NOMO-1 treated with dmso at 0.1 percent for 144 hours (cell line): ENCODE measurements at regions not wholly inside any gene's neighbourhood (a gene's known extent, or its start where the extent isn't known, plus 50 kb on each side); places are given as distances from the start of the nearest gene placed in this dataset.
"Not testable (repeated sequence)": the region's sequence is repeated elsewhere in the genome, so short reads cannot be mapped to it uniquely, and the experiment has no call there.

ENCODE experiments used
- DNase-seq: peaks from one replicate; lab custom pipeline; 2025; ENCODE audit not compliant: unreplicated experiment; lab: John Stamatoyannopoulos, UW

GRCh38 chrX:1105031-1105430, 107.4 kb downstream of the CRLF2 start:
- DNase-seq, result not testable (repeated sequence)

DNA sequence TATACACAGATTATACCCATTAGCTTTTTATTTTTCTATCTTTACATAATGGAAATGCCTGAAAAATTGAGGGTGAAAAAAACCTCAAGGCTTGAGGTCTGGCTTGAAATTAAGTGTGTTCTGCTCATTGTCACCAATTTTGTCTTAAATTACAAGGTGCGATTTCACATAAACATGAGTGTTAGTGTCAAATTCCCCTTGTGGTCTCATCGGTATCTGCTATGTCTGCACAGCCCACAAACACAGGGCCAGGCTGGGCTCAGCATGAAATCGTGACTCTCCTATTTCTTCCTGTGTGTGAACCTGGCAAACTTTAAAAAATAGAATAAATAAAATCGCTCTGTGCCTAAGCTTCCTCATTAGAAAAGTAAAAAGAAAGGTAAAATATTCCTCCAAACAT, 109.1 kb downstream of the CRLF2 start:
- no peak for DNase-seq

- no peak for DNase-seq
Measured at GRCh38 chrX:1102786-1103185, 109.7 kb downstream of the CRLF2 start.

DNA sequence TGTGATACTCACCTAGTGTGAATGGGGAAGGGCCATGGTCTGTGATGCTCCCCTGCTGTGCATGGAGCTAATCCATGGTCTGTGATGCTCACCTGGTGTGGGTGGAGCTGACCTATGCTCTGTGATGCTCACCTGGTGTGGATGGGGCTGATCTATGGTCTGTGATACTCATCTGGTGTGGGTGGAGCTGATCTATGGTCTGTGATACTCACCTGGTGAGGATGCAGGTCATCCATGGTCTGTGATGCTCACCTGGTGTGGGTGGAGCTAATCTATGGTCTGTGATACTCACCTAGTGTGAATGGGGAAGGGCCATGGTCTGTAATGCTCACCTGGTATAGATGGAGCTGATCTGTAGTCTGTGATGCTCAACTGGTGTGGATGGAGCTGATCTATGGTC, 110.2 kb downstream of the CRLF2 start:
- DNase-seq, result not testable (repeated sequence)

DNA sequence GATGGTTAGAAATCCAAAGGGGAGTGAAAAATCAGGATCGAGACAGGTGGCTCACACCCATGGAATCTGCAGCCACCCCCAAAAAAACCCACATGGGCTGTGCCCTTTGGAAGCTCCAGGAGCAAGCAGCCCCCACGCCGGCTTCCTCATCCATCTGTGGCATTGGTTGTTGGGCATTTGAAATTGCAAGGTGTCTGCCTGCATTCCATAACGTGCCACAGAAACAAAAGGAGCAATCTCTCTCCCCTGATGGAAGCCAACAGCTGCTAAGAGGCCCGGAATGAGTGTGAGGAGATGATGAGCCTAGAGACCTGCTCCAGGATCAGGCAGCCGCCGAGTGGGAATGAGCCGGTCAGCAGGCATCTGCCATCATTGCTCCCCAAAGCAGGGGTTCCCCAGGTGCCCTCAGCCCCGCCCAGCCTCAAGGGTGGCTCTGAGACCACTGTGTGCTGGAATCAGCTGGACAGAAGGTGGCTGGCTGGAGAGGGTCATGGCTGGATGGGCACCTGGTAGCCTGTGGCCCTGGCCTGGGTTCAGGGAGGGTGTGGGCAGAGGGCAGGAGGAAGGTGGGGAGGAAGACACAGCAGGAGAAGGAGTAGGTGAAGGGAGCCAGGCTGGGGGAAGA, 113.2 kb downstream of the CRLF2 start:
- DNase-seq, result no peak

- DNase-seq, result no peak
Measured at GRCh38 chrX:1097328-1097727, 115.1 kb downstream of the CRLF2 start.

DNA sequence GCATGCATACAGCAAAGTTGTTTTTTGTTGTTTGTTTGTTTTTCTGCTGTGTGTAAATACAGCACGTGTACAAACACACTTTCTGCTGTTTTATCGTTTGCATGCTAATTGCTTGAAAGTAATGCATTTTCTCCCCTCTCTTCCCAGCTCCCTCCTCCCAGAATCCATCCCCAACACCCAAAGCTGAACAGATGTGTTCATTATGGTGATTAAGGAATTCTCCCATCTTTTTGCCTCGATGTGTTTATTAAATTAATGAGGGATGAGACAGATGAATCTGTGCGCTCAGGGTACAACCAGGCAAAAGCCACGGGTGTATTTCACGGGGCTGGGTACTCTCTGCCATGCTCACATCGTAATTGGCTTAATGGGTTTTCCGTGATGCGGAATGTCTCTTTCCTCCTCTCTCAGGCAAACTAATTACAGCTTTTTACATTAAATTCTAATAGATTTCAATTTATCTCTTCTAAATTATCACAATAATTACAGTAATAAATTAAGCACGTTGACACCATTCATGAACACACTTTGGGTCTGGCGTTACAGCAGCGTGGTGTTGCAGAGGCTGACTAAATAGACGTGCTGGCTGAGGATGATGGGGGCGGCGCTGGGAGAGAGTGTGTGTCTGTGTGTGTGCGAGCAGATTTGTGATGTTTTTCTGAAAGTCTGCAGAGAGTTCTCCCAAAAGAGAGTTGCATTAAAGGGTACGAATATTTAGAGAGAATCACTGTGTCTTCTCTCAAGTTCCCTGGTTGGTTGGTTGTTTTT, 117.7 kb downstream of the CRLF2 start:
- no peak for DNase-seq

DNA sequence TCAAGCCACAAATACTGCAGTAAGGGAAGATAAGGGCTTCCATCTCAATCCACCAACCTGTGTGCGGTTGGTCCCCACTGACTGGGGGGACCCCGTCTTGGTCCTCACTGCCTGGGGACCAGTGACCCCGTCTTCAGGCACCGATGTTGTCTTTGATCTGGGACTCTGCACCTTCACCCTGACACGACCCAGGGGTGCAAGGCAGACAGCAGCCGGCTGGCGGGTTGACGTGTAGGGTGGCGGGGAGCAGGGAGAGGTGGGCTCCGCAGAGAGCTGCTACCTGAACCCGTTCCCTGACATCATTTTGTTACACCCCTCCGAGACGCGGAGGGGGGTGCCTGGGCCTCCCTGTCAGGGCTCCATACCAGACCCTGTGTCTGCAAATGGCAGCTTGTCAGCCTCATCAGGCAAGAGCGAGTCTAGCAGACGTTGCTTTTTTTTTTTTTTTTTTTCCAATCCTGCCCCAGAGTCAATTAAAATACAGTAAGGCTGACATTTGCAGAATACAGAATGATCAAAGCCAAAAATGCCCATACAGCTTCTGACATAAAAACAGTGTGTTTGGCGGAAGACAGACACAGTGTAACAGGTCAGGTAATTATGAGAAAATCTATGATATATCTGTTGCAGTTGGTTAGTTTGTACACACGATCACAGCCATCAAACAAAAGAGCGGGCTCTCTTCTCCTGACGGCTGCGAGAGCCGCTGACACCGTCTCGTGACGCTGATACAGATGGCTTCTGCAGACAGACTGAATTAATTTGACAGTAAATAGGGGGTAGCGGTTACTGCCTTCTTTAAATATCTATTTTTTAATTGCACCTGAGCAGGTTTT, 118.6 kb downstream of the CRLF2 start:
- DNase-seq, result no peak

DNA sequence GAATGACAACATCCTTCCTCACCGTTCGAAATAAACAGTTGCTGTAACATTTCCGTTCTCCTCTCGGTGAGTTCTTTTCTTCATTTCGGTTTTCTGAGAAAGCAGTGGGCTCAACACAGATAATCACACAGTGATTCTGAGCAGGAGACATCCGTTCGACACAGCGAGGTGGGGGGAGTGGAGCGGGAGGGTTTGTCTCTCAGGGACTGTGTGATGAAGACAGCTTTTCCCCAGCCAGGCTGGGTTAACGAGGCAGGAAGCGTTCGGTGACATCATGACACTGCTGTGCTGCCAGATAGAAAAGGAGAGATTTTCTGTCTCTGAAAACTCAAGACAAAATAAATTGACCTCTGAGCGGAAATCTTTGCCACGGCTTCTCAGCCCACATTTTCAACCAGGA, 119.3 kb downstream of the CRLF2 start:
- DNase-seq, result no peak

DNA sequence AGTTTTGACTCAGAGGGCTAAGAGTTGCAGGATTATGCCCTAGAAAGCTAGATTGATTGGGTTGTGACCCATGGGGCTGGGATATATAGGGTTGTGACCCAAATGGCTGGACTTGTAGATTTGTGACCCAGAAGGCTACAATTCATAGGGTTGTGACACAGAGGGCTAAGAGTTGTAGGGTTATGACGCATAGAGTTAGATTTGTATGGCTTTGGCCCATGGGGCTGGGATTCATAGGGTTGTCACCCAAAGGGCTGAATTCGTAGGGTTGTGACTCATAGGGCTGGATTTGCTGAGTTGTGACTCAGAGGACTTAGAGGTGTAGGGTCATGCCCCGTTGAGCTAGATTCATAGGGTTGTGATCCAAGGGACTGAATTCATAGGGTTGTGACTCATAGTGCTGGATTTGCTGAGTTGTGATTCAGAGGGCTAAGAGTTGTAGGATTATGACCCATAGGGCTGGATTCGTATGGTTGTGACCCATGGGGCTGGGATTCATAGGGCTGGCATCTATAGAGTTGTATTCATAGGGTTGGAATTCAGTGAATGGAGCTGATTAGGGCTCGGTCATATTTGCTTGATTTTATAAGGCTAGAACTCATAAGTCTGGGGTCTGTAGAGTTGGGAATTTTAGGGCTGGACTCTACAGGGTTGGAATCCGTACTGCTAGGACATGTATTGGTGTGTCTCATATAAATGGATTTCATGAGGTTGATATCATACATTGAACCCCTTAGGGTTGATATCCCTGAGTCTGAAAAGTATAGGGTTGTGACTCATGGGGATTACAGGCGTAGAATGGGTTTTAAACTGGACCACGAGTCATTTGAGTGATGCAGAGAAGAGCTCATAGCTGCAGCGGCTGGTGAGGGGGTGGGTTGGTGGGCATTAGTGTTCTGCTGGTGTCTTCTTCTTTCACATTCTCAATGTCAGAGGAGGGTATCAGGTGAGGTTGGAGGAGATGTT, 125.7 kb downstream of the CRLF2 start:
- DNase-seq, result no peak

- DNase-seq, result not testable (repeated sequence)
Measured at GRCh38 chrX:1085871-1086270, 126.6 kb downstream of the CRLF2 start.

GRCh38 chrX:1084689-1085088, 127.8 kb downstream of the CRLF2 start:
- no peak for DNase-seq

DNA sequence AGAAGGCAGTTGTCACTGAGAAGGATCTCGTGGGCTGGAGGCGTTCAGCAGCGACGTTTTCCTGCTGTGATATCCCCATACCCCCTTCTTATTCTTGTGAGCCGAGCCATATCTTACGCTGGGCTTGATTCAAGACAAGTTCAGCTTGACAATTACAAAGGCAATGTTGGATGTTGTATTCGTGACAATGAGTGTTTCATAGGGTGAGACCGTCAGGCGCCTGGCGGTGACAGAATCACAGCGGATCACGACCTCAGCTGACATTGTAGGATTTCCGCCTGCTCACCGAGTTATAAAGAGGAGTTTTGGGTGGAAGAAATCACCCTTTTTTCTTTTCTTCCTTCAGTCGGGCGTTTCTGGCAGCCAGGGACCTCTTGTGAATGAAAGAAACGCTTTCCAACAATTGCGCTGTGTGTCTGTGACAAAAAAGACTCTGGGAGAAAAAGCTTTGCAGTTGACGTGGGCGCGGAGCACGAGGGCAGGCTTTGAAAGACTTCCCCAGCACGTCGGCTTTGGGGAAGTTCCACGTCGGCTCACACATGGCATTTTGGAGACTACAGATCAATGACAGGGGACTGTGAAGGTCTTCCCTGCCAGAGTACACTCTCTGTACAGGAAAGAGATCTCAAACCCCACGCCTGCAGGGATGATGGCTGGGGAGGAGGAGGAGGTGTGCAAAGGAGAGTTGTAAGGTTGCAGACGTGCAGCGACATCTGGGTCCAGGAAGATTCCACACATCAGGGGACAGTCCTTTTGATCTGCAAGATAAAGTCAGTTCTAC, 135.4 kb downstream of the CRLF2 start:
- peak; percentile 24 for DNase-seq

GRCh38 chrX:1075741-1076140, 136.7 kb downstream of the CRLF2 start:
- no peak for DNase-seq

DNA sequence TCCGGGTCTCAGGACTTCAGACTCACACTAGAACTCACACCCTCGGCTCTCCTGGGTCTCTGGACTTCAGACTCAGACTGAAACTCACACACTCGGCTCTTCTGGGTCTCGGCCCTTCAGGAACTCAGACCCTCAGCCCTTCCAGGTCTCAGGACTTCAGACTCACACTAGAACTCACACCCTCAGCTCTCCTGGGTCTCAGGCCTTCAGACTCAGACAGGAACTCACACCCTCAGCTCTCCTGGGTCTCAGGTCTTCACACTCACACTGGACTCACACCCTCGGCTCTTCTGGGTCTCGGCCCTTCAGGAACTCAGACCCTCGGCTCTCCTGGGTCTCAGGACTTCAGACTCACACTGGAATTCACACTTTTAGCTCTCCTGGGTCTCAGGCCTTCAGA, 137.3 kb downstream of the CRLF2 start:
- DNase-seq, result no peak

GRCh38 chrX:1074755-1075154, 137.7 kb downstream of the CRLF2 start:
- no peak for DNase-seq

DNA sequence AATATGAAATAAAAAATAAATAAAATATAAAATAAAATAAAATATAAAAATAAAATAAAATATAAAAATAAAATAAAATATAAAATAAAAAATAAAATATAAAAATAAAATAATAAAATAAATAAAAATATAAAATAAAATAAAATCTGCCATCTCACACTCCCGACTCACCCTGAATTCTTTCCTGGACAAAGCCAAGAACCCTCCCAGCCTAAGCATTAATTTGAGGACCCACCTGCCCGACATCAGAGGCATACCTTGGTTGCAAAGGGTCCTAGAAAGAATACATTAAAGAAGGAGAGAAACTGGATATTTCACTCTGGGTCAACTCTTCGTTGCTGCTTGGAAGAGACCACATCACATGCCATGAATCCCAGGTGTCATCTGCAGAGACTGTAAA, 138.3 kb downstream of the CRLF2 start:
- no peak for DNase-seq

GRCh38 chrX:1072637-1073377, 139.6 kb downstream of the CRLF2 start:
- DNase-seq, result no peak

DNA sequence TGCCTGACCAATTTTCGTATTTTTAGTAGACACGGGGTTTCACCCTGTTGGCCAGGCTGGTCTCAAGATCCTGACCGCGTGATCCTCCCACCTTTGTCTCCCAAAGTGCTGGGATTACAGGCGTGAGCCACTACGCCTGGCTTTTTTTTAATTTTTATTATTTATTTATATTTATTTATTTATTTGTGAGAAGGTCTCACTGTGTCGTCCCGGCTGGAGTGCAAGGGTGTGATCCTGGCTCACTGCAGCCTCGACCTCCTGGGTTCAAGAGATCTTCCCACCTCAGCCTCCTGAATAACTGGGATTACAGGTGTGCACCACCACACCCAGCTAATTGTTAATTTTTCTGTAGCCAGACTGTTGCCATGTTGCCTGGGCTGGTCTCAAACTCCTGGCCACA, 141.1 kb downstream of the CRLF2 start:
- no peak for DNase-seq
